NB4 (cell line): ENCODE measurements at regions not wholly inside any gene's neighbourhood (a gene's known extent, or its start where the extent isn't known, plus 50 kb on each side); places are given as distances from the start of the nearest gene placed in this dataset.

Experiments
- CTCF ChIP-seq: IDR thresholded peaks from one replicate; pipeline ENCODE4 v1.5.1; 2012; ENCODE audit warnings: low read depth, low read length
- MYC ChIP-seq: IDR thresholded peaks from 2 replicates; pipeline ENCODE4 v1.6.1; 2011; ENCODE audit warnings: low read depth, low read length
- POLR2A ChIP-seq: IDR thresholded peaks from 2 replicates; pipeline ENCODE4 v1.6.1; 2011; ENCODE audit warnings: mild to moderate bottlenecking; ENCODE audit not compliant: insufficient read length; ENCODE audit errors: extremely low read depth

GRCh38 chr4:182014164-182014563 is 229.0 kb upstream of the TENM3 start:
- no peak for TF ChIP-seq MYC
- no peak for TF ChIP-seq CTCF
- TF ChIP-seq POLR2A: no peak
